ENCODE measurements at regions not wholly inside any gene's neighbourhood (a gene's known extent, or its start where the extent isn't known, plus 50 kb on each side); places are given as distances from the start of the nearest gene placed in this dataset.

DNA sequence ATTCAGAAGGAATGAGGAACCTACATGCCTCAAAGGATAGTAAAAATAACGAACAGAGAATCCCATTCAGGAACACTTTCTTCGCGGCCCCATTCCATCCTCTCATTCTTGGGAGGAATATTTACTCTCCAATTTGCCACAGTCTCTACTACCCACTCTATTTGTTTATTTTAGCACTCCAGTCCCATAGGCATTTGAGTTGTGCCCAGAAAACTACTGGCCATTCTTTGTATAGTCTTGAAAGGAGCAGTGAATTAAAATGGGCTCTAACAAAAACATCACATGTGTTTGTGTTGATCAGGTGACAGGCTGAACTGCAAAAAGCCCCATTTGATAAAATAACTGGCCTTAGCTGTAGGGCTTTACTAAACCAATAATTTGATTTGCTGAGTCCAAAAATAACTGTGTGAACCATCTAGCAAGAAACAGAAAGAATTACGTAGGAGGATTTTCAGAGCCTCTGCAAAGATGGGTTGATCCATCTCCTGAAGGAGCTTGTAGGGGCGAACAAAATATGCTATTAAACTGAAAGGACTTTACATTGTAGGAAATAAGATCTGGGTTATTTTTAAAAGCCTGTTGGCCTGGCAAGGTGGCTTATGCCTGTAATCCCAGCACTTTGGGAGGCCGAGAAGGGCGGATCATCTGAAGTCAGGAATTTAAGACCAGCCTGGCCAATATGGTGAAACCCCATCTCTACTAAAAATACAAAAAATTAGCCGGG, 142.3 kb upstream of the CPNE8 start:
- H3K27ac ChIP-seq: no peak overlapping the region
- ChIA-PET POLR2A (ENCODE audit: low non-redundant PET) (no interaction called here), CTCF (interaction anchor here (0.7 kb wide), 1 partner anchor 304 kb away, joined by 6 read pairs; no protein-coding TSS in a partner anchor)
- TF ChIP-seq, protein P1, sequence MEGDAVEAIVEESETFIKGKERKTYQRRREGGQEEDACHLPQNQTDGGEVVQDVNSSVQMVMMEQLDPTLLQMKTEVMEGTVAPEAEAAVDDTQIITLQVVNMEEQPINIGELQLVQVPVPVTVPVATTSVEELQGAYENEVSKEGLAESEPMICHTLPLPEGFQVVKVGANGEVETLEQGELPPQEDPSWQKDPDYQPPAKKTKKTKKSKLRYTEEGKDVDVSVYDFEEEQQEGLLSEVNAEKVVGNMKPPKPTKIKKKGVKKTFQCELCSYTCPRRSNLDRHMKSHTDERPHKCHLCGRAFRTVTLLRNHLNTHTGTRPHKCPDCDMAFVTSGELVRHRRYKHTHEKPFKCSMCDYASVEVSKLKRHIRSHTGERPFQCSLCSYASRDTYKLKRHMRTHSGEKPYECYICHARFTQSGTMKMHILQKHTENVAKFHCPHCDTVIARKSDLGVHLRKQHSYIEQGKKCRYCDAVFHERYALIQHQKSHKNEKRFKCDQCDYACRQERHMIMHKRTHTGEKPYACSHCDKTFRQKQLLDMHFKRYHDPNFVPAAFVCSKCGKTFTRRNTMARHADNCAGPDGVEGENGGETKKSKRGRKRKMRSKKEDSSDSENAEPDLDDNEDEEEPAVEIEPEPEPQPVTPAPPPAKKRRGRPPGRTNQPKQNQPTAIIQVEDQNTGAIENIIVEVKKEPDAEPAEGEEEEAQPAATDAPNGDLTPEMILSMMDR (conservative IDR thresholded peaks at IDR 0.05; ENCODE audit: low read depth): no peak
- no peak for DNase-seq (ENCODE audit: low spot score)

DNA sequence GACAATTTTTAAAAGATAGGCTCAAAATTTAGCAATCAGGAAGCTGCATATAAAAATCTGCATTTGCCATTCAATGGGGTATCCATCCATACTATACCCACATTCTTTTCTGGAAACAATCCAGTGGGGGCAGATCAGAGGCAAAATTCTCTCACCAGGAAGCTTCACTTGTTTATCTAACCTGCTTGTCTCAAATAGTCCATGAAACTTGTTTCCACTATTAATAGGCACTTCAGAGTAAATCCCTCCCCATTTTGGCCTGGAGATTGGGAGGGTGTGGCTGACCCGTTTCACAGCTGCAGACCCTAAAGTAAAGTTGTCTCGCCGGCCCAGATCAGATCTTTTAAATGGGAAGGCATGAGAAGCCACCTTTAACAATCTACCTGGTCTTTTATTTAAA, 139.4 kb upstream of the CPNE8 start:
- TF ChIP-seq, protein P1 (conservative IDR thresholded peaks at IDR 0.05; ENCODE audit: low read depth): no peak
- no peak for DNase-seq (ENCODE audit: low spot score)
- CTCF ChIA-PET: interaction anchor here (0.6 kb wide), 1 partner anchor 127 kb away, joined by 3 read pairs; no protein-coding TSS in a partner anchor
- H3K27ac ChIP-seq: no peak overlapping the region
- POLR2A ChIA-PET (ENCODE audit: low non-redundant PET): no interaction called here

DNA sequence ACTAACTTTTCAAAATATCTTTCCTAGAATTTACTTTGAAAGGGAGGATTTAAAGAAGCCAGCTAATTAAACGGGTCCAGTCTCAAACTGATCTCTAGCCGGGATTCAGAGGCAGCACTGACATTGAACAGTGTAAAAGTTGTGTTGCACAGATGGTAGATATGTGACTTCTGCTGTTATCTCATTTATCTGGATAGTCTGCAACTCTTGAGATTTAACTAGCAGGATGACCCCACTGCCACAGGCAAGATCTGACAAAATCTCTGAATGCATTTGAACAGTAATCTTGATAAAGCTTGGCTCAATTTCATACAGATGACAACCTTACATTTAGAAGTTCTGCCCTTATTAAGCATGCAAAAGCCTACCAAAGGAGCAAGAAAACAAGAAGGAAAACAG, 138.0 kb upstream of the CPNE8 start:
- H3K27ac ChIP-seq: no peak overlapping the region
- CTCF ChIA-PET: interaction anchor here (1.1 kb wide), 1 partner anchor 124 kb away, joined by 3 read pairs; no protein-coding TSS in a partner anchor
- POLR2A ChIA-PET (ENCODE audit: low non-redundant PET): no interaction called here
- TF ChIP-seq, protein P1 (conservative IDR thresholded peaks at IDR 0.05; ENCODE audit: low read depth): no peak
- no peak for DNase-seq (ENCODE audit: low spot score)

DNA sequence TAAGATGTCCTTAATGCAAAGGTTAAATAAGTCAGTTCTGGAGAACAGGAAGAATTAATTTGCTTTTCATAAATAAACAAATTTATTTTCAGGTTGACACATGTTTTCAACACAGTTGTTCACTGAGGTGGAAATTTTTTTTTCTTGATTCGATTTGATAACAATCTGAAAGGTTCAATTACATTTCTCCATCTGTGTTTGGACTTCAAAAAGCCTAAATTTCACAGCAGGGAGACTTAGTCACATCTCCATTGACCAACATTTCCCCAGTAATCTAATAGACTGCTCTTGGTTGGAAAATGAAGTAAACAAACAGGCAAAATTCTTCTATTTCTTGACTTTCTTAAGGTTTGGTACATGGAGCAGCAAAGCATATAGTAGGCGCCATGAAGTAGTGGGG, 134.9 kb upstream of the CPNE8 start:
- CTCF ChIA-PET: no interaction called here
- POLR2A ChIA-PET (ENCODE audit: low non-redundant PET): no interaction called here
- no peak for DNase-seq (ENCODE audit: low spot score)
- TF ChIP-seq, protein P1 (conservative IDR thresholded peaks at IDR 0.05; ENCODE audit: low read depth): no peak
- no peak overlapping the region for H3K27ac ChIP-seq

DNA sequence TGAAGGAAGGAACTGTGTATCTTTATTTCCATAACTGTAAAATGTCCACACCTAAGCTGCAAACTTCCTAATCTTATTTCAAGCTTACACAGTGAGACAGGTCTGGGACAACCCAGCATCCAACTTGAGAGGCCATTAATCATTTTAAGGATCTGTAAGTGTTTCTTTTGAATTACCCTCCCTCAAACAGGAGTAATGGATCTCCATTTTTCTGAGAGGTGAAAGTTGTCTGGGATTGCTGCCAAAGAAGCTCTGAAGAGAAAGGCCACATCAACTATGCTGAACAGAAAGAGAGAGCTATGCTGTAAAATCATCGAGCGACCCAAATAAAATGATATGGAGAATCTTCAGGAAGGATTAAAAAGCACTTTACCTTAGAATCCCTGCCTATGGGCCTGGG, 131.7 kb upstream of the CPNE8 start:
- CTCF ChIA-PET: no interaction called here
- TF ChIP-seq, protein P1 (conservative IDR thresholded peaks at IDR 0.05; ENCODE audit: low read depth): no peak
- POLR2A ChIA-PET (ENCODE audit: low non-redundant PET): no interaction called here
- no peak for DNase-seq (ENCODE audit: low spot score)
- H3K27ac ChIP-seq: no peak overlapping the region

DNA sequence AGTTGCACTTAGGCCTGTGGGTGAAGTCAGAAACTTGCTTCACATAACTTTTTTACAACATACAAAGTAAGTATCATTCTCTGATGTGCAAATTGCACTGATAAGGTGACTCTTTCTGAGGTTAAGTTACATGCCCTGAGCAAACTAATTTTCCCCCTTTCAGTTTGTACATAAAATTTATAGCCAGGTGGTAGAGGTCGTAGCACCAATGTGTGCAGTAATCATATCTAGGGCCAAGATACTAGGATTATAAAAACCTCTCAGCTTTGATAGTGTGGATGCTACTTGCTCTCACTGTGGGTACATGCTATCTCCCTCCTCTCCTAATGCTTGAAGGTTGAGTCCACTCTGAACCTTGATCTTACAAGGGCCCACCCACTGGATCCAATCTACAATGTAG, 130.7 kb upstream of the CPNE8 start:
- no peak for DNase-seq (ENCODE audit: low spot score)
- ChIA-PET POLR2A (ENCODE audit: low non-redundant PET) (no interaction called here), CTCF (no interaction called here)
- TF ChIP-seq, protein P1 (conservative IDR thresholded peaks at IDR 0.05; ENCODE audit: low read depth): no peak
- no peak overlapping the region for H3K27ac ChIP-seq

Measured in RWPE1 (cell line).